Cardiac fibroblast (primary cell): ENCODE measurements at regions not wholly inside any gene's neighbourhood (a gene's known extent, or its start where the extent isn't known, plus 50 kb on each side); places are given as distances from the start of the nearest gene placed in this dataset.

Experiments
- DNase-seq, 2 donors: peaks; one replicate each; pipeline versions ENCODE4 v3.0.0 to v3.0.0-alpha.2; 2010; ENCODE audit warnings: low read depth in 2 of 2
- H3K4me3 ChIP-seq, 2 donors: replicated peaks in 1 of 2; 1 replicate in 1 of 2; 2 replicates in 1 of 2; pipeline ENCODE4 v1.5.1; 2011; ENCODE audit warnings: low read depth in 2 of 2, low read length in 2 of 2, mild to moderate bottlenecking in 2 of 2, moderate library complexity in 1 of 2
- CTCF ChIP-seq: IDR thresholded peaks from one replicate; pipeline ENCODE4 v1.5.1; 2011; ENCODE audit warnings: low read depth, mild to moderate bottlenecking, low read length, inconsistent platforms

- DNase-seq = no peak
- TF ChIP-seq CTCF = no peak
- no peak overlapping the region for H3K4me3 ChIP-seq
These were observed 587.1 kb upstream of the NEGR1 start for GRCh38 chr1:72869441-72869840.

DNA sequence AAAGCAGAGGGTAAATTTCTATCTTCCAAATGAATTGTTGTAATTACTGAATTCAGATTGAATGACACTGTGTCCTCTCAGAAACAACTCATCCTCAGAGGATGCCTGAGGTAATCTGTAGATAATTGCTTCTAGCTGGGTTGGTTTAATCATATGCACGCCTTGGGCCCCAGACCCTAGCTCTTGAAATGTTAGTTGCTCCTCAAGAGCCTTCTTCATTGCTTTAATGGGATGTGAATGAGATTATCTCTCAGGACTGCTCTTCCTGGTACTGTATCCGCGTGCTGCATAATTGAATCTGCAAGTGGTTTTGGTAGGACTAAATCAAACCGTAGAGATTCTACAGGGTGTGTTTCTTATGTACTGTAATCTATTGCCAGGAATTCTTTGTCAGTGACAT lies 569.3 kb upstream of the NEGR1 start:
- H3K4me3 ChIP-seq = no peak overlapping the region
- no peak for DNase-seq
- TF ChIP-seq CTCF = no peak

- no peak for DNase-seq
- no peak for TF ChIP-seq CTCF
- no peak overlapping the region for H3K4me3 ChIP-seq
These were observed 566.7 kb upstream of the NEGR1 start for GRCh38 chr1:72848997-72849396.

- DNase-seq = no peak
- TF ChIP-seq CTCF = no peak
These were observed 565.3 kb upstream of the NEGR1 start for GRCh38 chr1:72847651-72848050.

GRCh38 chr1:72846476-72847278 lies 564.3 kb upstream of the NEGR1 start:
- DNase-seq = no peak
- no peak overlapping the region for H3K4me3 ChIP-seq
- TF ChIP-seq CTCF = no peak

More at GRCh38 chr1:72847651-72848050, 565.3 kb upstream of the NEGR1 start:
- no peak overlapping the region for H3K4me3 ChIP-seq

GRCh38 chr1:72845981-72846380 lies 563.6 kb upstream of the NEGR1 start:
- TF ChIP-seq CTCF = no peak
- H3K4me3 ChIP-seq = no peak overlapping the region
- DNase-seq = no peak

DNA sequence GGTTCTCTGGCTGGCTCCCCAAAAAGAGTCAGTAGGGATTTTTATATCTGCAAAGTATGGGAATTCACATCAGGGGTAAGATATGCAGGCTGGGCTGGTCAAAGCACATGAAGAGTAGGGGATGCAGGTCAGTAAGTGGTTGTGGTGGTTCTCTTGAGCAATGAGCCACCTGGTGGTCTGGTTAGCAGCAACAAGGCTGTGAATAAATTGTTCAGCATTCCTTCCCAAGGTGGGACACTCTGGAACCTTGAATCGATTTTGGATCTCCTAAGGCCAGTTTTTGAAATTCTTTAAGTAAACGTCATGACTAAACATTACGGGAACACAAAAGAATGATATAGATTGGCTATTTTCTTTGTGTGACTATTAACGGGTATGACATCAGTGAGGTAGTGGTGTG lies 563.0 kb upstream of the NEGR1 start:
- peak in 1 of 2 donors; percentile 37 for DNase-seq
- peak; percentile 19 for TF ChIP-seq CTCF
- no peak overlapping the region for H3K4me3 ChIP-seq
